SK-N-MC (cell line): ENCODE measurements at regions not wholly inside any gene's neighbourhood (a gene's known extent, or its start where the extent isn't known, plus 50 kb on each side); places are given as distances from the start of the nearest gene placed in this dataset.
"Not testable (repeated sequence)": the region's sequence is repeated elsewhere in the genome, so short reads cannot be mapped to it uniquely, and the experiment has no call there.

Experiments
- EZH2 ChIP-seq: fragments of 200-600 bp; sonication (generic); IDR thresholded peaks from one replicate; pipeline ENCODE4 v1.6.1; 2017; ENCODE audit warnings: antibody characterized with exemption
- POLR2AphosphoS5 ChIP-seq: IDR thresholded peaks from 2 replicates; pipeline ENCODE4 v1.6.1; 2012; ENCODE audit warnings: mild to moderate bottlenecking, low read depth, low read length, borderline replicate concordance

GRCh38 chr3:104445252-104445919 is 921.3 kb upstream of the ALCAM start:
- TF ChIP-seq POLR2AphosphoS5, EZH2: not testable (repeated sequence)
